HepG2 (cell line): ENCODE measurements at regions not wholly inside any gene's neighbourhood (a gene's known extent, or its start where the extent isn't known, plus 50 kb on each side); places are given as distances from the start of the nearest gene placed in this dataset.

Experiments
- AHR ChIP-seq: IDR thresholded peaks from 2 replicates; pipeline ENCODE4 v1.6.1; 2018; ENCODE audit warnings: missing genetic modification reagents, missing compliant biosample characterization
- DDIT3 ChIP-seq: sonication (generic); formaldehyde crosslinking; IDR thresholded peaks from 2 replicates; pipeline ENCODE4 v1.4.0; 2020; ENCODE audit warnings: mild to moderate bottlenecking, missing genetic modification reagents
- FOXA1 ChIP-seq, 2 experiments: fragments of 450-650 bp in 1 of 2; sonication (generic) in 1 of 2; formaldehyde crosslinking in 1 of 2; IDR thresholded peaks; 2 replicates each; pipeline versions ENCODE4 v1.4.0 to v1.6.1; 2016 to 2020; ENCODE audit warnings: missing genetic modification reagents in 1 of 2
- FOXK2 ChIP-seq: fragments of 450-650 bp; IDR thresholded peaks from 2 replicates; pipeline ENCODE4 v1.6.1; 2016
- FUBP1 ChIP-seq: sonication (generic); formaldehyde crosslinking; IDR thresholded peaks from 2 replicates; pipeline ENCODE4 v1.5.1; 2020; ENCODE audit warnings: missing genetic modification reagents, mild to moderate bottlenecking, borderline replicate concordance
- PCBP2 ChIP-seq: fragments of 200-400 bp; formaldehyde crosslinking; optimal IDR thresholded peaks from 2 replicates; pipeline ENCODE3; 2018; ENCODE audit warnings: low read length, low read depth; ENCODE audit not compliant: poor library complexity, severe bottlenecking
- POLR2G ChIP-seq: fragments of 200-400 bp; formaldehyde crosslinking; IDR thresholded peaks from 2 replicates; pipeline ENCODE4 v1.6.1; 2018; ENCODE audit warnings: mild to moderate bottlenecking, low read depth, low read length, moderate library complexity
- SOX5 ChIP-seq: IDR thresholded peaks from 2 replicates; pipeline ENCODE4 v1.6.1; 2016; ENCODE audit warnings: borderline replicate concordance
- STAG1 ChIP-seq: sonication (generic); formaldehyde crosslinking; IDR thresholded peaks from 2 replicates; pipeline ENCODE4 v1.4.0; 2020; ENCODE audit warnings: missing genetic modification reagents
- ZNF512B ChIP-seq: sonication (generic); formaldehyde crosslinking; IDR thresholded peaks from 2 replicates; pipeline ENCODE4 v1.5.1; 2020; ENCODE audit warnings: missing genetic modification reagents, mild to moderate bottlenecking, borderline replicate concordance
- ZNF646 ChIP-seq: sonication (generic); formaldehyde crosslinking; IDR thresholded peaks from 2 replicates; pipeline ENCODE4 v1.9.0; 2021; ENCODE audit warnings: mild to moderate bottlenecking, missing genetic modification reagents
- TF ChIP-seq, protein P1 (sequence below): sonication (generic); formaldehyde crosslinking; IDR thresholded peaks from 2 replicates; pipeline ENCODE4 v1.5.0; 2020; ENCODE audit warnings: missing genetic modification reagents
- TF ChIP-seq, protein P2 (sequence below): sonication (generic); formaldehyde crosslinking; IDR thresholded peaks from 2 replicates; pipeline ENCODE4 v1.4.0; 2020; ENCODE audit warnings: missing genetic modification reagents; ENCODE audit errors: not compliant biosample characterization

GRCh38 chr4:100823066-100823992 lies 305.5 kb upstream of the EMCN start (continued):
- TF ChIP-seq ZNF646 (no peak), FOXA1 (IDR thresholded peaks at IDR 0.05) (peak; percentile 74), FOXA1 (CRISPR knock-in tag; IDR thresholded peaks at IDR 0.05) (peak; percentile 86), POLR2G (no peak), ZNF512B (CRISPR knock-in tag) (no peak), FUBP1 (CRISPR knock-in tag) (no peak), FOXK2 (no peak), SOX5 (CRISPR knock-in tag) (no peak; the same call in 1 of the 2 replicates), AHR (CRISPR knock-in tag) (no peak), PCBP2 (no peak), DDIT3 (no peak), STAG1 (no peak)
- TF ChIP-seq, protein P1, sequence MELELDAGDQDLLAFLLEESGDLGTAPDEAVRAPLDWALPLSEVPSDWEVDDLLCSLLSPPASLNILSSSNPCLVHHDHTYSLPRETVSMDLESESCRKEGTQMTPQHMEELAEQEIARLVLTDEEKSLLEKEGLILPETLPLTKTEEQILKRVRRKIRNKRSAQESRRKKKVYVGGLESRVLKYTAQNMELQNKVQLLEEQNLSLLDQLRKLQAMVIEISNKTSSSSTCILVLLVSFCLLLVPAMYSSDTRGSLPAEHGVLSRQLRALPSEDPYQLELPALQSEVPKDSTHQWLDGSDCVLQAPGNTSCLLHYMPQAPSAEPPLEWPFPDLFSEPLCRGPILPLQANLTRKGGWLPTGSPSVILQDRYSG (CRISPR knock-in tag) = no peak
- TF ChIP-seq, protein P2, sequence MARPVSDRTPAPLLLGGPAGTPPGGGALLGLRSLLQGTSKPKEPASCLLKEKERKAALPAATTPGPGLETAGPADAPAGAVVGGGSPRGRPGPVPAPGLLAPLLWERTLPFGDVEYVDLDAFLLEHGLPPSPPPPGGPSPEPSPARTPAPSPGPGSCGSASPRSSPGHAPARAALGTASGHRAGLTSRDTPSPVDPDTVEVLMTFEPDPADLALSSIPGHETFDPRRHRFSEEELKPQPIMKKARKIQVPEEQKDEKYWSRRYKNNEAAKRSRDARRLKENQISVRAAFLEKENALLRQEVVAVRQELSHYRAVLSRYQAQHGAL (CRISPR knock-in tag) = no peak
